ENCODE measurements at regions not wholly inside any gene's neighbourhood (a gene's known extent, or its start where the extent isn't known, plus 50 kb on each side); places are given as distances from the start of the nearest gene placed in this dataset.

GRCh38 chr2:129001926-129002325 is 683.3 kb upstream of the HS6ST1 start (continued):
- TF ChIP-seq, protein P1, sequence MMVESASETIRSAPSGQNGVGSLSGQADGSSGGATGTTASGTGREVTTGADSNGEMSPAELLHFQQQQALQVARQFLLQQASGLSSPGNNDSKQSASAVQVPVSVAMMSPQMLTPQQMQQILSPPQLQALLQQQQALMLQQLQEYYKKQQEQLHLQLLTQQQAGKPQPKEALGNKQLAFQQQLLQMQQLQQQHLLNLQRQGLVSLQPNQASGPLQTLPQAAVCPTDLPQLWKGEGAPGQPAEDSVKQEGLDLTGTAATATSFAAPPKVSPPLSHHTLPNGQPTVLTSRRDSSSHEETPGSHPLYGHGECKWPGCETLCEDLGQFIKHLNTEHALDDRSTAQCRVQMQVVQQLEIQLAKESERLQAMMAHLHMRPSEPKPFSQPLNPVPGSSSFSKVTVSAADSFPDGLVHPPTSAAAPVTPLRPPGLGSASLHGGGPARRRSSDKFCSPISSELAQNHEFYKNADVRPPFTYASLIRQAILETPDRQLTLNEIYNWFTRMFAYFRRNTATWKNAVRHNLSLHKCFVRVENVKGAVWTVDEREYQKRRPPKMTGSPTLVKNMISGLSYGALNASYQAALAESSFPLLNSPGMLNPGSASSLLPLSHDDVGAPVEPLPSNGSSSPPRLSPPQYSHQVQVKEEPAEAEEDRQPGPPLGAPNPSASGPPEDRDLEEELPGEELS (CRISPR knock-in tag; IDR thresholded peaks at IDR 0.05): no peak
- TF ChIP-seq ZNF281 (CRISPR knock-in tag; IDR thresholded peaks at IDR 0.05): no peak

DNA sequence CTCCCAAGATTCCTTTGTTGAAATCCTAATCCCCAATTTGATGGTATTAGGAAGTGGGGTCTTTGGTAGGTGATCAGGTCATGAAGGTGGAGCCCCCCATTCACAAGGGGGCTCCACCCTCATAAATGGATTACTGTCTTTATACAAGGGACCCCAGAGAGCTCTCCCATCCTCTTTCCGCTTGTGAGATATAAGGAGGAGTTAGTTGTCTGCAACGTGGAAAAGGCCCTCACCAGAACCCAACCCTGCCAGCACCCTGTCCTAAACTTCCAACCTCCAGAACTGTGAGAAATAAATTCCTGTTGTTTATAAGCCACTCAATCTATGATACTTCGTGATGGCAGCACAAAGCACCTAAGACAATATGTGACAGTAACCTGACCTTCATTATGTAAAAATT is 684.1 kb upstream of the HS6ST1 start:
- H3K4me3 Mint-ChIP-seq: no peak overlapping the region
- TF ChIP-seq, protein P2, sequence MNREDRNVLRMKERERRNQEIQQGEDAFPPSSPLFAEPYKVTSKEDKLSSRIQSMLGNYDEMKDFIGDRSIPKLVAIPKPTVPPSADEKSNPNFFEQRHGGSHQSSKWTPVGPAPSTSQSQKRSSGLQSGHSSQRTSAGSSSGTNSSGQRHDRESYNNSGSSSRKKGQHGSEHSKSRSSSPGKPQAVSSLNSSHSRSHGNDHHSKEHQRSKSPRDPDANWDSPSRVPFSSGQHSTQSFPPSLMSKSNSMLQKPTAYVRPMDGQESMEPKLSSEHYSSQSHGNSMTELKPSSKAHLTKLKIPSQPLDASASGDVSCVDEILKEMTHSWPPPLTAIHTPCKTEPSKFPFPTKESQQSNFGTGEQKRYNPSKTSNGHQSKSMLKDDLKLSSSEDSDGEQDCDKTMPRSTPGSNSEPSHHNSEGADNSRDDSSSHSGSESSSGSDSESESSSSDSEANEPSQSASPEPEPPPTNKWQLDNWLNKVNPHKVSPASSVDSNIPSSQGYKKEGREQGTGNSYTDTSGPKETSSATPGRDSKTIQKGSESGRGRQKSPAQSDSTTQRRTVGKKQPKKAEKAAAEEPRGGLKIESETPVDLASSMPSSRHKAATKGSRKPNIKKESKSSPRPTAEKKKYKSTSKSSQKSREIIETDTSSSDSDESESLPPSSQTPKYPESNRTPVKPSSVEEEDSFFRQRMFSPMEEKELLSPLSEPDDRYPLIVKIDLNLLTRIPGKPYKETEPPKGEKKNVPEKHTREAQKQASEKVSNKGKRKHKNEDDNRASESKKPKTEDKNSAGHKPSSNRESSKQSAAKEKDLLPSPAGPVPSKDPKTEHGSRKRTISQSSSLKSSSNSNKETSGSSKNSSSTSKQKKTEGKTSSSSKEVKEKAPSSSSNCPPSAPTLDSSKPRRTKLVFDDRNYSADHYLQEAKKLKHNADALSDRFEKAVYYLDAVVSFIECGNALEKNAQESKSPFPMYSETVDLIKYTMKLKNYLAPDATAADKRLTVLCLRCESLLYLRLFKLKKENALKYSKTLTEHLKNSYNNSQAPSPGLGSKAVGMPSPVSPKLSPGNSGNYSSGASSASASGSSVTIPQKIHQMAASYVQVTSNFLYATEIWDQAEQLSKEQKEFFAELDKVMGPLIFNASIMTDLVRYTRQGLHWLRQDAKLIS (CRISPR knock-in tag; IDR thresholded peaks at IDR 0.05; ENCODE audit: borderline replicate concordance): no peak
- TF ChIP-seq SP1 (CRISPR knock-in tag; conservative IDR thresholded peaks at IDR 0.05) (no peak), ZNF219 (CRISPR knock-in tag; IDR thresholded peaks at IDR 0.05; ENCODE audit: borderline replicate concordance) (no peak), NR3C1 (CRISPR knock-in tag; conservative IDR thresholded peaks at IDR 0.05; ENCODE audit: low read depth) (no peak), NFE2L1 (CRISPR knock-in tag; IDR thresholded peaks at IDR 0.05) (no peak), SMAD3 (CRISPR knock-in tag; IDR thresholded peaks at IDR 0.05; ENCODE audit: borderline replicate concordance) (no peak)
- H3K4me1 Mint-ChIP-seq: no peaks in the 10 kb centered on the region
- ChIA-PET CTCF (no interaction called here), POLR2A (no interaction called here)
- H3K36me3 Mint-ChIP-seq: no peaks in the 10 kb centered on the region
- H3K27me3 Mint-ChIP-seq (ENCODE audit: low read depth): no peaks in the 10 kb centered on the region; the same call in 1 of the 2 replicates
- H3K27ac Mint-ChIP-seq: no peak overlapping the region
- DNase-seq (ENCODE audit: low spot score) (no peak), ATAC-seq (no peak)
- peaks cover 19% of the 10 kb centered on the region for H3K9me3 Mint-ChIP-seq

DNA sequence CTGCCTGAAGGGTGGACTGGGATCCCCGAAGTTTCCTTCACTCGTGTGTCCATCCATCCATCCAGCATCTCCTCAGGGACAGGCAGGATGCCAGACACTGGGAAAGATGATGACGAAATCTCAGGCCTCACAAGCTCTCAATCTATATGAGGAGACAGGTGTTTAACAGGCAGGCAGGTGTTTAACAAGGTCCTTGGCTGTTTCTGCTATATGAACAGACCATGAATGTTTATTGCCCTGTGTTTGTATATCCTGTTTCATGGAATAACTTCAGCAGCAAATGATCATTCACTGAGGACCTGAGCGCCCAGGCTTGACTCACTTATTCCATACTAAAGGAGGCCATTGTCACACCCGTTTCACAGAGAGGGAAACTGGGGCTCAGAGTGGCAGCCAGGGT is 685.8 kb upstream of the HS6ST1 start:
- POLR2A ChIA-PET: no interaction called here
- Mint-ChIP-seq H3K4me3 (no peak overlapping the region), H3K4me1 (no peaks in the 10 kb centered on the region)

More for the DNA sequence above, 685.8 kb upstream of the HS6ST1 start:
- no peak for ATAC-seq
- H3K36me3 Mint-ChIP-seq: no peaks in the 10 kb centered on the region
- peaks cover 19% of the 10 kb centered on the region for H3K9me3 Mint-ChIP-seq
- TF ChIP-seq, protein P3, sequence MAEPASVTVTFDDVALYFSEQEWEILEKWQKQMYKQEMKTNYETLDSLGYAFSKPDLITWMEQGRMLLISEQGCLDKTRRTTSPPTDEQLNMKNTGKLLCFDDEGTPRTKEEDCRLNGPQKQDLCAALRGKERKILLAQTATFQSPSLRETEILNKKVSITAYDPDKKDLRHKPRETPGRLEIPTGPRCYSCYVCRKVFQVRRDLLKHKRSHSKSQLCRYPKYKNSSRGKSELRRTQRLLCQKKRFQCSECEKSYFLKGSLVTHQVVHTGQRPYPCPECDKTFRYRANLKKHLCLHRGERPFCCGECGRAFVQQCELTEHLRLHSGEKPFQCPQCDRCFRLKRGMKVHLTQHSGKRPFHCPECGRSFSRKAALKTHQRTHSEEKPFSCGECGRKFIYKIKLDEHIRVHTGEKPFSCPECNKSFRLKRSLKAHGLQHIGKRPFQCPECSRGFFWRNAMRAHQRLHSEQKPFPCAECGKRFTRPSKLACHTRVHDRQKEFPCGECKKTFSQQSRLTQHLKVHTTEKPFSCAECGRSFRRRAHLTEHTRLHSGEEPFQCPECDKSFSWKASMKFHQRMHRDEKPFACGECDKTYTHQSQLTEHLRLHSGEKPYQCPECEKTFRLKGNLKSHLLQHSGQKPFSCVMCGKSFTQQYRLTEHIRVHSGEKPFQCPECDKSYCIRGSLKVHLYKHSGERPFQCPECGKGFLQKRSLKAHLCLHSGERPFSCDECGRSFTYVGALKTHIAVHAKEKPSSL (CRISPR knock-in tag; conservative IDR thresholded peaks at IDR 0.05): no peak
- TF ChIP-seq MXD4 (CRISPR knock-in tag; IDR thresholded peaks at IDR 0.05; ENCODE audit: borderline replicate concordance): no peak
- TF ChIP-seq NR1H2 (CRISPR knock-in tag; IDR thresholded peaks at IDR 0.05): no peak
- TF ChIP-seq RELA (CRISPR knock-in tag; IDR thresholded peaks at IDR 0.05; ENCODE audit: borderline replicate concordance): no peak
- no peak overlapping the region for H3K27ac Mint-ChIP-seq
- CTCF ChIA-PET: no interaction called here
- DNase-seq (ENCODE audit: low spot score): no peak
- no peaks in the 10 kb centered on the region; the same call in 1 of the 2 replicates for H3K27me3 Mint-ChIP-seq (ENCODE audit: low read depth)
